ENCODE measurements at regions not wholly inside any gene's neighbourhood (a gene's known extent, or its start where the extent isn't known, plus 50 kb on each side); places are given as distances from the start of the nearest gene placed in this dataset.

DNA sequence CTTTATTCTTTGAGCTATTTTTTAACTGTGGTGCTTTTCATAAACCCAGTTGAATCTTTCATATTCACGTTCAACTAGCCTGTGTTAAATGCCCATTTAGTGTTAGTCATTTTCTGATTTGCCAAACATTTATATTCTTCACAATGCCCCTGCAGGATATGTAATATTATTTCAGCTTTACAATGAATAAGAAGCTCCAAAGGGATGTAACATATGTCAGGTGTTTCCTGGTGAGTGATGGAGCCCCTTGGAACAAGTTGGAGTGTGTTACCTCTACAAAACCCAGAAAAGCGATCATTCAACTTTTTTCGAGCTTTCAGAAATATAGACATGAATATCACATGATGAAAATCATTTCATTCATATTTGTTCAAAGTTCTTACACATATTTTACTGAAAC, 471.0 kb upstream of the CDH2 start:
- DNase-seq: no peak

DNA sequence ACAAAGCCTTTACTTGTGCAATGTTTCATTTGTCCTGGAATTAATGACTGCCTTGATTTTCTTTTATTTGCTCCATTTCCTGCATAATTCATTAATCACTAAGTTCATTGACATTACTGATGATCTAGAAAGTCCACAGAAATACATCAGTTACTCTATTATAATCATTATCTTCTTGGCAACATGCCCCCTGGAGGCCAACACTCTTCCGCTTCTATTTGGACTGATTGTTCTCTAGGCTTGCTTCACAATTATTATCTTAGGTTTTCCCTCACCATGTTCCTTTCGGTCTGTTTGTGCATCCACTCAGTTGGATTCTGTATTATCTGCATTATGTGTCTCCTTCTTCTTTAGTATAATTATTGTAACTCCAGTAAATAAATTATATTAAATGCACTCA, 461.0 kb upstream of the CDH2 start:
- no peak for DNase-seq

GRCh38 chr18:28635530-28635929, 458.6 kb upstream of the CDH2 start:
- no peak for DNase-seq

DNA sequence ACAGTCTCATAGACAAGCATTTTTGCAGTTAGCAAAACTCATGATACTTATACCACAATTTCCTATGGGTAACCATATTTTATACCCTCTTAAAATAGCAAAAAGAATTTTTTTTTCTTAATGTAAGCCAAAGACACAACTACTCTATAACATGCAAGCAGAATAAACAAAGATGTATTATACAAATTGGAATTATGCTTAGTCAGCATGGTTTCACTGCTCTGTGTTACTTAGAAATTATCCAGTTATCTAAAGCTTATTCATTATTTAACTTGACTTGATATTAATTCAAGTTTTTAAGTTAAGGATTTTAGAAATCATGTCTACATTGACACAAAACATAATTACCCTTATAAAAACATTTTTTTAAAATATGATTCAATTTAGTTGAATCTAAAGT, 449.8 kb upstream of the CDH2 start:
- DNase-seq: no peak

- no peak for DNase-seq
Observed at GRCh38 chr18:28607991-28608390, 431.1 kb upstream of the CDH2 start.

DNA sequence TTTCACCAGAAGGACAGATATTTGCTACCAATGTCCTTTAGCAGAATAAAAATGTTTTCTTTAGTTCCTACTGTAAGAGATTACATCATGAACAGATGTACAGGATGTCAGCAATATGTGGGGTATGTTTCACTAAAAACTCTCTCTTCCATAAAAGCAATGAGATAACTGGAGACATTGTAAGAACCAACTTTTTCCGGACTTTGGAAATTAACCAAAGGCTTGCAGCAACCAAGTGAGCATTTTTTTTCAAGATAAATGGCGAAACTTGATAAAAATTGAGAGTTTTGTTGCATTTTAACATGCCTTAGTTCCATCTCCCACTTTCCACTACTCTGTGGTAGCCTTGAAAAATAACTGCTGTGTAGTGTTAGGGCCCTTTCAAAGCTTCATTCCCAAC, 429.8 kb upstream of the CDH2 start:
- DNase-seq: no peak

- no peak for DNase-seq
Observed at GRCh38 chr18:28602391-28602790, 425.5 kb upstream of the CDH2 start.

GRCh38 chr18:28594034-28594433, 417.1 kb upstream of the CDH2 start:
- no peak for DNase-seq

GRCh38 chr18:28588884-28589549, 412.1 kb upstream of the CDH2 start:
- no peak for DNase-seq

- no peak for DNase-seq
Observed at GRCh38 chr18:28584731-28585130, 407.8 kb upstream of the CDH2 start.

GRCh38 chr18:28582724-28583123, 405.8 kb upstream of the CDH2 start:
- DNase-seq: no peak

GRCh38 chr18:28581521-28582071, 404.7 kb upstream of the CDH2 start:
- DNase-seq: peak; percentile 58

DNA sequence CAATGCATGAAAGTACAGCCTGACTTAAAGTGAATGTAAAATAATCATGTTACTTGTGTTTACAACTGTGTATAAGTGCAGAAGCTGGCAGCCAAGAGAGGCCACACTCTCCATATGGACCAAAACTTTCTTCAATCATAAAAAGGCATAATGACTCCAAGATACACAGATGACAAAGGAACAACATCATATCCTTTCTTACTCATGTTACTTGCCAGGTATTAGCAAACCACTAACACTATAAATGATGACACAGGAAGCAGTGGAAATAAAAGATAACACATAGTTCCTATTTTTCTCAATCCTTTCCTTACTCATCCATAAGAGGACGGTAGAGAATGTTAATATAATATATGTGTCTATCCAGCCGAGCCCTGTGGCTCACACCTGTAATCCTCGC, 400.0 kb upstream of the CDH2 start:
- no peak for DNase-seq

DNA sequence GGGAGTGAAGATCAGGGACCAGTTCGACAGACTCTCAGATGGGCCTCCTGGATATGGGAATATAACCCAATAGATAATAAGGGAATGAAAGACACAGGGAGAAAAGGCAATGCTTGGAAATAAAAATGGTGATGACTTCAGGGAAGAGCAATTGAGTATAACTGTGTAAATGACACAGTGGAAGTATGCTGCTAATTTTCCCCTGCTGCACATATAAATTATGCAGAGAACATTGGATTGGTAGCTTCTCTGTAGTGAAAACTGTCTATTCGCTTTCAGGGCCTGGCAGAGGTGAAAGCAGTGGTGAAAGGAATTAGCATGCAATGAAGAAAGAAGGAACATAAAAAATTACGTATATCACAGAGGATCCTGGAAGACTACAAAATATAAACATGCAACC, 398.2 kb upstream of the CDH2 start:
- DNase-seq: no peak

DNA sequence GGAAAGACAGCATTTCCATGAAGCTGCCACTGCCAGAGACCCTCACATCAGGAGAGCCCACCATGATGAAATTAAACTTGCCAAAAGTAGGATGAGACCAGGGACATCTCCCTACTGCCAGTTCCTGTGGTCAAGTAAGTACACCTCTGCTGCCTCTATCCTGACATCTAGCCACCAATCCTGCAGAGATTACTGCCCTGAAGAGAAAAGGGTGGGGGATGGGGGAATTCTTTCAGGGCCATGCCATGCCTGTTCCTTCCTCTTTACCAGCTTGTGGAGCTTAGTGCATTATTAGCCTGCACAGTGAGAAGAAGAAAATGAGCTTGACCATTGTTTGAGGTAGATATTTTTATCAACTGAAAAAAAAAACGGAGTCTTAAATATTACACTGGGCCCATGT, 397.2 kb upstream of the CDH2 start:
- no peak for DNase-seq

DNA sequence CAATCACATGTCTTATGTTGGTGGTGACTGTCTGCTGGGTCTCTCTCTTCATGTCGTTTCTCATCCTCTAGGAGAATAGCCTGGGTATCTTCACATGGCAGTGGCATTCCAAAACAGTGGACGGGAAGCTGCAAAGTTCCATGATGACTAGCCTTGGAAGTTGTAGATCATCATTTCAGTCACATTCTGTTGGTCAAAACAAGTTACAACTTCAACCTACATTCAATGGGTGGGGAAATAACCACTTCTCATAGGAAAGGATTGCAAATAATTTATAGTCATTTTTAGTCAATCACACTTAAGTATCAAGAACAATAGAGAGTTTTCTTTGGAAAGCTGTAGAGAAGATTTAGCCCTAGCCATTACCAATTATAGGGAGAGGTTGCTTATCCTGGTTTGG, 395.0 kb upstream of the CDH2 start:
- DNase-seq: no peak

DNA sequence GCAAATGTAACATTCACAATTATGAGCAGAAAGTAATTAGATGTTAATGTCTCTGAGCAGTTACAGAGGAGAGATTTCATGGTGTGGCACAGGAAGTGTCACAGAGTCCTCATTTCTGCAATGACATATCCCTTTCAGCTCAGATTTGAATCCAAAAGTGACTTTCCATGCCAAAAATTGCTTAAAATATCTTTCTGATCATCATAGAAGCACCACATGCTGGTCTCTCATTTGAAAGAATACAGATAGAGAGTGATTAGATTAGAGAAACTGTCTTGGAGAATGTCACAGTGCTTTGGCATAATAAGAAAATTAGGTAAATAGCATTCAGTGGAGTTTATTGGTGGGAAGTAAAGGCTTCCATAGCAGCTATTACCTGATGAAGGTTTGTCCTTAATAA, 383.4 kb upstream of the CDH2 start:
- DNase-seq: no peak

DNA sequence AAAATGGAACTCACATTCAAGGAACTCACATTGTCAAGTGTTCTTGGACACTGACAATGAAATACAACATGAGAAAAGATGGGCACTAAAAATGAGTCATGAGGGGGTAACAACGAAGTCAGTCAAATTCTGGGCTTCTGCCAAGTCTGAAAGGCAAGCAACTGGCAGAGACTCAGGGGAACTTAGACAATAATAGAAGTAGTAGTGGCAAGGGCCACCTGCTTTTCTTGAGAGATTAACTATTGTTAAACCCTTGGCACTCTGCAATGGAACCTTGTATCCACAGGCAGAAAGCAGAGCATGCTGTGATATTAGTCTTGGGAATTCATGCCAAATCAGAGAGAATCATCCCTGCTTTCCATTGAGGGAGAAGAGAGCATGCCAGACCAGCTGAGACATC, 382.6 kb upstream of the CDH2 start:
- no peak for DNase-seq

GRCh38 chr18:28541934-28542333, 365.0 kb upstream of the CDH2 start:
- no peak for DNase-seq

GRCh38 chr18:28541276-28541930, 364.5 kb upstream of the CDH2 start:
- DNase-seq: no peak

DNA sequence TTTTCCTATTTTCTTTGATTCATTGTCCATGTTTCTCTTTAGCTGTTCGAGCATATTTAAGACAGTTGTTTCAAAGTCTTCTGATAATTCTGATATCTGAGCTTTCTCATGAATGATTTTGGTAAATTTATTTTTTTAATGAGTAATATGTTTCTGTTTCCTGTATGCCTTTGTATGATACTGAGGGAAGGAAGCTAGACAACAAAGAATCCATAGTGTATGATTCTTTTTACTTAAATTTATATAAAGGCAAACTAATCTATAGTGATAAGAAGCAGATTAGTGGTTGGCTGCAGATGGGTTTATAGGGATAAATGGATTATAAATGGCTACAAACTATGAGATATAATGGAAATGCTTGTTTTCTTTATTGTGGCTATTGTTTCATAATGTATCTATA, 352.7 kb upstream of the CDH2 start:
- no peak for DNase-seq

DNA sequence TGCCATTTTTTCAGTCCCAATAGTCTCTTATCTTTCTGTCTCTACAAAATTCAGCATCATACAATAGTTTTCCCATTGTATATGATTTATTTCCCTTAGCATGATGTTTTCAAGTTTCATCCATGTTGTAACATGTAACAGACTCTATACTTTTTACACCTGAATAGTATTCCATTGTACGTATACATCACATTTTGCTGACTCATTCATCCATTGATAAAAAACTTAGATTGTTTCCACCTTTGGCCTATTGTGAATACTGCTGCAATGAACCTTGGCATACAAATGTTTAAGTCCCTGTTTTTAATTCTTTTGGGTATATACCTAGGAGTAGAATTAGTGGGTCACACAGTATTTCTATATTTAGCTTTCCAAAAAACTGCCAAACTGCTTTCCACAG, 349.3 kb upstream of the CDH2 start:
- no peak for DNase-seq

DNA sequence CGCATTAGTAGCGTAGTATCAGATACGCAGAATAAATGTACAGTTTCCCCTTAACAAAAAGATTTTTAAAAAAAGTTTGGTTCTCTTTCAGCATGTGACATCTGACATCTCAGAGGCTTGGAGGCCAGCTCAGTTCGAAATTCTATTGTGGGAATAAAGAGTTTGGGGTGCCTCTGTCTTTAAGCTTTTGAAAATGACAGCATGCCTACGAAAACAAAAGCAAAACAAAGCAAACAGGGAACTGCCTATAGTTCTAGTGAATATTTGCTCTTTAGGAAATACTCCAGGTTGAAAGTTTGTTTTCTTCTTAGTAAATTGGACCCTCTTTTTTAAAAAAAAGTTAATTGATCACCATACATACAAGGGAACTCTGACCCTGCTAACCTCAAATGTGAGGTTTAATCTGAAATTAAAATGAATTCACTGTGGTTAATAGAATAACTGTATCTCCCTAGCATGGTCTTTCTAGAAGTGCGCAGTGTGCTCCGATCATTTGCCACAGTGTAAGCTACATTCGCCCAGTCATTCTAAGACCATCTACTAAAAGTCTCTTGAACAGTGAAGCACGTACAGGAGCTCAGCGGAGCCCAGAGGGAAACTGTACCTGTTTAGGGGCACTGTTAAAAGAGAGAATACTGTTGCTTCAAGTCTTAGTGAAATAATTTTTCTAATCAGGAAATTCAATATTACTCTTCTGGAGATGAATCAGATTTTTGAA, 347.0 kb upstream of the CDH2 start:
- DNase-seq: no peak

DNA sequence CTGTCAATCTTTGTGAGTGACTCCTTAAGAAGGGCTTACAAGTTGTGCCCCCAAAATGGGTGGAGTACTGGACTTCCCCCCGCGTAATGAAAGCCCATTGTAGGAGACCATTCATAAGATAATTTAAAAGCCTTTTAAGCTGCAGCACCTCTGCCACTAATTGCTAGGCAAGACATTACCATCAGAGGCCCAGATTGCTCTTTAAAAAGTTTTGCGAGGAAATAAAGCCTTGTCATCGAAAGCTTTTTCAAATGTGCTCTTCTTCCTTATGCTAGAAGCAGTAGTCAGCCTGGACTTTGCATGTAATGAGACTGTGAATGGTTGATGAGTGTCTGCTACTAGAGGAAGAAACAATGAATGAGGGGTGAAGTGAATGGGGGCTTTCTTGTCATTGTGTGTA, 345.3 kb upstream of the CDH2 start:
- DNase-seq: no peak
